Omental fat pad (tissue), 3 donors: ENCODE measurements at regions not wholly inside any gene's neighbourhood (a gene's known extent, or its start where the extent isn't known, plus 50 kb on each side); places are given as distances from the start of the nearest gene placed in this dataset.

Experiments used
- ATAC-seq: fragments of 150-250 bp; one replicate; pipeline ENCODE4 v1.9.1; 2016; ENCODE audit warnings: mild to moderate bottlenecking, moderate library complexity; ENCODE audit not compliant: low FRiP score
- DNase-seq: peaks from one replicate; pipeline ENCODE4 v3.0.0-alpha.2; 2019; ENCODE audit warnings: low spot score
- TF ChIP-seq, protein P1 (sequence below), 3 donors: fragments of 450-650 bp; IDR thresholded peaks; one replicate each; pipeline ENCODE4 v1.5.1; 2016 to 2017; ENCODE audit warnings: antibody characterized with exemption in 3 of 3, mild to moderate bottlenecking in 3 of 3, moderate library complexity in 2 of 3

DNA sequence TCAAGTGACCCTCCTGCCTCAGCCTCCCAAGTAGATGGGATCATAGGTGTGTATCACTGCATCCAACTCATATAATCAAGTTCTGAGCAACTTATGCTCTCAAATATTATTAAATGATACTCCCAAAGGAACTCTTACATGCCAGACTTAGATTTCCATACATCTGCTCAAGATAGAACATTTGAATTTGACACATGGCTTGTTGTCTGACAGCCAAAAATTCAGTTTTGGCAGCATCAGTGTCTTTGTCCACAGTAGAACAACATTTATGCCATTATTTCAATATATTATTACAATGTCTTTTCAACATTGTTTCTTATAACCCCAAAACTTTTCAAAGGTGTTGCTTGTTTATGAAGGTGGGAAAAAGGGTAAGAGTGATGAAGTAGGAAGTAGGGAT is 116.2 kb downstream of the SUCNR1 start:
- no peak for DNase-seq
- ATAC-seq, result no peak
- TF ChIP-seq, protein P1, sequence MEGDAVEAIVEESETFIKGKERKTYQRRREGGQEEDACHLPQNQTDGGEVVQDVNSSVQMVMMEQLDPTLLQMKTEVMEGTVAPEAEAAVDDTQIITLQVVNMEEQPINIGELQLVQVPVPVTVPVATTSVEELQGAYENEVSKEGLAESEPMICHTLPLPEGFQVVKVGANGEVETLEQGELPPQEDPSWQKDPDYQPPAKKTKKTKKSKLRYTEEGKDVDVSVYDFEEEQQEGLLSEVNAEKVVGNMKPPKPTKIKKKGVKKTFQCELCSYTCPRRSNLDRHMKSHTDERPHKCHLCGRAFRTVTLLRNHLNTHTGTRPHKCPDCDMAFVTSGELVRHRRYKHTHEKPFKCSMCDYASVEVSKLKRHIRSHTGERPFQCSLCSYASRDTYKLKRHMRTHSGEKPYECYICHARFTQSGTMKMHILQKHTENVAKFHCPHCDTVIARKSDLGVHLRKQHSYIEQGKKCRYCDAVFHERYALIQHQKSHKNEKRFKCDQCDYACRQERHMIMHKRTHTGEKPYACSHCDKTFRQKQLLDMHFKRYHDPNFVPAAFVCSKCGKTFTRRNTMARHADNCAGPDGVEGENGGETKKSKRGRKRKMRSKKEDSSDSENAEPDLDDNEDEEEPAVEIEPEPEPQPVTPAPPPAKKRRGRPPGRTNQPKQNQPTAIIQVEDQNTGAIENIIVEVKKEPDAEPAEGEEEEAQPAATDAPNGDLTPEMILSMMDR (IDR thresholded peaks at IDR 0.05), result no peak

DNA sequence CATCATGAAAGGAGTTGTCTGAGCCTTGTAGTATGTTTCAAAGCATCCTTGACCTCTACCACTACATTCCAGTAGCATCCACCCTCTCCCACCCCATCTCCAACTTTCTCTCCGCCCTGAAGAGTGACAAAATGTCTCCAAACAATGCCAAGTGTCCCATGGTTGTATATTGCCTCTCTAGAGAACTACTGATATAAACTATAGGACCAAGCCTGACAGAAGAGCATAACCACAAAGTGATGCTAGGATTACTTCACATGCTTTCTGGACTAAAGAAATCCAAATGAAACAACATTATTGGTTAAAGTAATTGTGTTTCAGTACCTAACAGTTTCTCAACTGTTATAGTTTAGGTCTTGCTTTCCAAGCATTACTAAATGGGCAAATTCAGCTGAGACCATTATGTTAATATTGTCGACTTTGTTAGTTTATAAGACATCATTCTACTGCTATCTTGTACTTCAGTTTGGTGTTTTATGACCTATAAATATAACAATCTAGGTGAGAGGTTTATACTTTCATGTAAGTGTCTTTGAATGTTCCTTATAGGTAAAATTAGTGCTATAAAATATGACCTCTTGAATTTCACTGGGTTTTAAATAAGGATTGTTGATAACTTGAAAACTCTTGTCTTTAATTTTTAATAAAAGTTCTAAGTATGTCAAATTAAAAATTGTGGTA is 117.4 kb downstream of the SUCNR1 start:
- TF ChIP-seq, protein P1 (IDR thresholded peaks at IDR 0.05), result no peak
- no peak for ATAC-seq

DNA sequence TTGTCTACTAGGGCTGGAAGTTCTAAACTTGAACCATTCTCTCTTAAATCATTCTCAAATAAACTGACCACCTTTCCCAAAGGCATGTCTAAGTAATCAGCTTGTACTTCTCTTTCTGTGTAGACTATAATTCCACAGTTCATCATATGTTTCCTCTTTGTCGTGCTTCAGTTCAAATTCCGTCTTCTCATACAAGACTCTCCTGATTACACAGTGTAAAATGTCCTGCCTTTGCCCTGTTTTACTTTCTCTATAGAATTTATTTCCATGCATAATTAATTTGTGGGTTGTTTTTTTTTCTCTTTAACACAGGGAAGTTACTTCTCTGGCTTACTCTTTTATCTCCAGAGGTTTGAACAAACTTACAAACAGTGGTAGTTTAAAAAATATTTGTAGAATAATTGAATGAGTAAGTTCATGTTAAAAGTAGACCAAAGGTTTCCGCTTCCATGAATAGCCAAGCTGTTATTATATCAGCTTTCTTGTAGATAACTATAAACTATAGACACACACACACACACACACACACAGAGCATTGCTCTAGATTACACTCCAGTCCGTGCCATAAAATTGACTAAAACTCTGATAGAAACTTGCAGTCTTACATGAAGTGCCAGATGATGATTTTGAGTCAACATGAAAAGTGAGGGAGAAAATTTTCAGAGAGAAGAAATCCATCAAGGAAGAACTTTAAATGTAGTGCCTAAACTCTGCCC is 119.0 kb downstream of the SUCNR1 start:
- TF ChIP-seq, protein P1 (IDR thresholded peaks at IDR 0.05), result no peak
- ATAC-seq (no peak), DNase-seq (no peak)

More for the DNA sequence above, 117.4 kb downstream of the SUCNR1 start:
- DNase-seq, result no peak

DNA sequence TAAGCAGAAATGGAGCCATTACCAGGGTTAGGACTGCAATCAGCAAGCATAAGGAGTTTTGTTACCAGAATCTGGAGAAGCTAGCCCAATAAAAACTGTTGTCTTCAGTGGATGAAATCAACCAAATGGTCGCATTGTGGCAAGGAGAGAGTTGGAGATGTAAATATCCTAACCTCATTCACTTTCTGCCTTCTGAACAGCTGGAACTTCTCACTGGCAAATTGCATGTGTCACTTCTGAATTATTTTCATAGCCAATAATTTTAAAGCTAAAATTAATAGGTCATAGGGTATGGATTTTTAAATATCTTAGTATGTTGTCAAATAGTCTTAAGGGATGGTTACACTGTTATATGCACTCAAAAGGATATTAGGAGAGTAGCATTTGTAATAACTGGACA is 121.6 kb downstream of the SUCNR1 start:
- DNase-seq, result no peak
- ATAC-seq, result no peak
- TF ChIP-seq, protein P1 (IDR thresholded peaks at IDR 0.05), result no peak

DNA sequence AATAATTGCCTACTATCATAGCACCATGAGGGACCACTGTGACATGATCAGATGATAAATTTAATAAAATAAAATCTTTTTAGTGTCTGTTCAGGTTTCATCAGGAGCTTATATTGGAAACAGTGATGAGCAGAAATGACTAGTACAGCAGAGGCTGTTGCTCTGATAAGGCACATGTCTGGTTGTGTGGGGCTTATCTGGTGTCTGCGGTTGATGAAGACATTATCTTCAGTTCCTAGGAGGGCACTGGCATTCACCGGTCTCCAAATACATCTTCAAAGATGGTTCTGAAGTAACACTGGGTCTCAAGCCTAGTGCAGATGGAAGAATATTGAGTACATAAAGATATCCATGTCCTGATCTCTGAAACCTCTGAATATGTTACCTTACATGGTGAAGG is 125.3 kb downstream of the SUCNR1 start:
- no peak for ATAC-seq
- TF ChIP-seq, protein P1 (IDR thresholded peaks at IDR 0.05), result no peak
- DNase-seq, result no peak

DNA sequence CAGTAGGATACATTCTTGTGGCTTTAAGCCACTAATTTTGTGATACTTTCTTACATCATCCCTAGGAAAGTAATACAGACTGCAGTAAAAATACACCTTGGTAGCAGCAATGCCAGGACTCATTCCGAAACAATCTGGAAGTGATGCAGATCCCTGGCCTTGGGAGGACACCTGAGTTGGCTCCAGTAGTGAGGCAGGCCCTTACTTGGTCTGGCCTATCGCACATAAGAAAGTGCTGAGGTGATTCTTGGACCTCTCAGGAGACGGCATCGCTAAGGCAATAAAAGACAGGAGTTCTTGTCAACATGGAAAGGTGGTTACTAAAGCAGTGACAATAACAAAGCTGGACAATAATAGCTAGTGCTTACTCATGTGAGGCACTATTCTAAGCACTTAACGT is 126.5 kb downstream of the SUCNR1 start:
- TF ChIP-seq, protein P1 (IDR thresholded peaks at IDR 0.05), result no peak
- ATAC-seq (no peak), DNase-seq (no peak)
